HG03175 (cell line): ENCODE measurements at regions not wholly inside any gene's neighbourhood (a gene's known extent, or its start where the extent isn't known, plus 50 kb on each side); places are given as distances from the start of the nearest gene placed in this dataset.

Experiments
- ATAC-seq: cut with Tn5 transposase; IDR thresholded peaks from one replicate; pipeline ENCODE4 v1.9.1; 2021; ENCODE audit warnings: mild to moderate bottlenecking, moderate library complexity; ENCODE audit not compliant: unreplicated experiment

GRCh38 chr16:51445250-51445649 is 294.2 kb upstream of the SALL1 start:
- no peak for ATAC-seq

DNA sequence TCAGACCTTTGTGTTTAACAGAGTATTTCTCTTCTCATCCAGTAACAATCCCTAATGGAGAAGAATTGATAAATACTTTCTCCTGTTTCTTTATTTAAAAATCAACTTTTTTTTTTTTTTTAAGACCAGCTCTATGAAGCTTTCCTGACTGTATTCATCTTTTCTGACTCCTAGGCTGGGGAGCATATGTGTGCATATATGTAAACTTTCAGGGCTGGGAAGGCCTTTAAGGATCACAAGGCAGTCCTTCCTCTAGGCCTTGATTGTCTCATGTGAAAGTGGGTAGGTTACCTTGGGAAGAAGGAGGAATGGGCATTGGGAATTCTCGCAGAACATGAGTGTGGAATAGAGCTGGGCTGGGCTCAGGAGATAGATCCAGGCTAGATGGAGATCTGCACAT is 292.9 kb upstream of the SALL1 start:
- no peak for ATAC-seq

GRCh38 chr16:51442141-51442870 is 291.2 kb upstream of the SALL1 start:
- ATAC-seq = no peak

GRCh38 chr16:51440131-51440889 is 289.2 kb upstream of the SALL1 start:
- no peak for ATAC-seq

- no peak for ATAC-seq
Measured at GRCh38 chr16:51439271-51439670, 288.2 kb upstream of the SALL1 start.

DNA sequence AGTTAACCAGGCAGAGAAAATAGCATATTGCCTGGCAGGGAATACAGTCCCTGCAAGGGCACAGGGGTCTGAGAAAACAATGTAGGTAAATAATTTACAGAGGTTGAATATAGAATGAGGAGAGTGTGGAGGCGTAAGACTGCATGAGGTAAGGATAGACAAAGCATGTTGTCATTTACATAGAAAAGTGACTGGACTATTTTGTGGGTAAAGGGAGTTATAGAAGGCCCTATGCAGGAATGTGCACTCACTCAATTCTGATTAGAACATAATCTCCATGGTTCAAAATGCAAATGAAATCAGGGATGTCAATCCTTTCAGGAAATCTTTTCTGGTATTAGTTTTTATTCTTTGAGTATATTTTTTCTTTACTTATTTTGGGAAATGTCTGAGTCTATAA is 285.7 kb upstream of the SALL1 start:
- no peak for ATAC-seq

GRCh38 chr16:51434567-51435198 is 283.6 kb upstream of the SALL1 start:
- no peak for ATAC-seq

DNA sequence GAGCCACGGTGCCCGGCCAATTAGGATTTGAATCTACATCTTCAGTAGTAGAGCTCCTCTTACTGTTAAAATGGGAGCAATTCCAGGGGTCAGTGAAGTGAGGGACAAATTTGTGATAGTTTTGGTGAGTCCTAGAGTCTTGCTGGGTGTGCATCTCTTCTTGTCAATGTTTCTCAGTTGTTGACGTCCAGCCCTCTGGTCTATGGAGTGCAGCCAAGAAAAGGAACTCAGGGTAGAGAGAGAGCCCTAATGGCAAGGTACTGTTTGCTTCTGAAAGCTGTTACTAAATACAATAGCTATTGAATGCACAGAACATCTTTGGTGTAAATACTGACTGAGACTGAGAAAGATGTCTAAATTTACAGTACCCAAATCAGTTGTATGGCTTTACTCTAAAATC is 282.5 kb upstream of the SALL1 start:
- no peak for ATAC-seq

- ATAC-seq = no peak
Measured at GRCh38 chr16:51431517-51432241, 280.6 kb upstream of the SALL1 start.

DNA sequence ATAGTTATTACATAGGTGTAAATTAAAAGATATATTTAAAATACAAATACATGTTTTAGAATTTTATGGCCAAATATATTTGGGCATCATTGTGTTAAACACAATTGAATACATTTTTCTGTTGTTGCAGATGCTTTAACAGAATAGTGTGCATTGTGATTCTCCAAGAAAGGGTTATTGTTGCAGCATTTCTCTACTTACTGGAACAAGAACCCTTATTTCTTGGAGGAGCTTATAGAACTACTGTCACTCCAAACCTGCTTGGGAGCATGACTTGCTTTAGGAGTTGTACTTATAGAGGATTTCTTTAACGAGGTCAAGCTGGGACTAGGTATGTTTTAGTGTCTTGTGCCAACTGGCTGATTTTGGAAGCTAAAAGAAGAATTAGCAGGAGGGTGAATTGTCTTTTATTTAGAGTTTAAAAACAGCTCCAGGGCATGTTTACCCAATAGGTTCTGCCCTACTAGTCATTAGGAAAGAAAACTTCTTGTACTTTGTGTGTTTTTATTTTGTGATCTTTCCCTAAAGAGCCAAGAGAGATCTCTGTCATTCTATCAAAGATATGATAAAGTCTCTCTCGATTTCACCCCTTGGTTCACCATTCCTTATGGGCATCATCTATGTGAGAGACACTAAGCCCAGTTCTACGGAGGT is 279.8 kb upstream of the SALL1 start:
- no peak for ATAC-seq

GRCh38 chr16:51429041-51429440 is 278.0 kb upstream of the SALL1 start:
- ATAC-seq = no peak

- no peak for ATAC-seq
Measured at GRCh38 chr16:51427085-51427484, 276.0 kb upstream of the SALL1 start.

GRCh38 chr16:51426276-51426675 is 275.2 kb upstream of the SALL1 start:
- ATAC-seq = no peak

- no peak for ATAC-seq
Measured at GRCh38 chr16:51420247-51420646, 269.2 kb upstream of the SALL1 start.

DNA sequence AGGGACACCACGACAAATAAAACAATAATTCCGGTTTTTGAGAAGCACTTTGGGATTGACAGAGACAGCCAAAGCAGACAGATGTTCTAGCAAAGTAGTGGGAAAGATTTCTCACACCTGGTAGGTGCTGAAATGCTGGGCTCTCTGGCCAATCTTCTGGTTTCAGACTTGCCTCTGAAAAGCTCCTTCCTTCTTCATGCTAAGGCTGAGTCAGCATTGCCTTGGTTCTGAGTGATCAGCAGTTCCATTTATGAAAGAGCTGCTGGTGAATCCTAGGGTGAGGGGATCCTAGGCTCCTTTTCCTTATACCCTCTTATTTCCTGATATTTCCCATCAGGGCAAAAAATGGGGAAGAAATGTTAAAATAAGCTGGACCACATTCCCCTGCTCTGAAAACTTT is 268.7 kb upstream of the SALL1 start:
- no peak for ATAC-seq

GRCh38 chr16:51418258-51418657 is 267.2 kb upstream of the SALL1 start:
- no peak for ATAC-seq

DNA sequence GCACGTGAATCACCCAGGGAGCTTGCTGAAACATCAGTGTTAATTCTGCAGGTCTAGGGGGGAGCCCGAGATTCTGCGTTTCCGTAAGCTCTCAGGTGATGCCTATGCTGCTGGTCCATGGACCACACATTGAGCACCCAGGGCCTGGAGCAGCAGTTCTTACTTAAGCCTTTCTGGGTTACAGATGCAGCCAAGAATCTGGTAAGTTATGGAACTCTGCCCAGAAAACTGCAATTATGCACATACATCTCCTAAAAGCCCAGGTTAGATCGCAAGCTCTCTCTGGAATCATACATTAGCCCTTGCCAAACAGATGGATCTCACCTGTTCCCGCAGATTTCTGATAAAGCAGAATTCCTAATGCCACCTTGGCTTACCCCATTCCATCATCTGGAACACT is 265.9 kb upstream of the SALL1 start:
- no peak for ATAC-seq

DNA sequence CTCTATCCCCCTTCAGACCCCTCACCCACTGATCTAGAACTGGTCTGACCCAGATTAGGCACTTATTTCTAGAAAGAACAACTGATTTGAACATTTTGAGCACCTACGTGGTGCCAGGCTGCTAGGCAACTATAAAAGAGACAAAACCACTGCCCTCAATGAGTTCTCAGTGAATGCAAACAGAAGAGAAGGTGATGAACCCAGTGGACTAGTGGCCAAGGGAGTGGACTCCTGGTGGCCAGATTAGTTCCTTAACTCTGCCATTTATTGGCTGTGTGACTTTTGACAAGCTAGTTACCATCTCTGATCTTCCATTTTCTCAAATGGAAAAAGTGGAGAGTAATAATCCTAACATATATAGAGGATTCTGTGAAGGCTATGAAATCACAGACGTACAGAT is 259.1 kb upstream of the SALL1 start:
- no peak for ATAC-seq

GRCh38 chr16:51409001-51409675 is 258.1 kb upstream of the SALL1 start:
- no peak for ATAC-seq

GRCh38 chr16:51408357-51408756 is 257.3 kb upstream of the SALL1 start:
- peak; percentile 36 for ATAC-seq
